D721Med (cell line): ENCODE measurements at regions not wholly inside any gene's neighbourhood (a gene's known extent, or its start where the extent isn't known, plus 50 kb on each side); places are given as distances from the start of the nearest gene placed in this dataset.

ENCODE experiments used
- DNase-seq: peaks from one replicate; pipeline ENCODE4 v3.0.0; 2011; ENCODE audit warnings: low spot score; ENCODE audit not compliant: insufficient read length
- FAIRE-seq: peaks from 2 replicates; lab custom pipeline; 2011; peaks lifted over from hg19 to GRCh38; lab: Jason Lieb, UNC
- TF ChIP-seq, protein P1 (sequence below): IDR thresholded peaks from 2 replicates; pipeline ENCODE4 v1.5.1; 2012; ENCODE audit warnings: mild to moderate bottlenecking, control low read depth; ENCODE audit not compliant: insufficient read depth; ENCODE audit errors: missing control alignments

DNA sequence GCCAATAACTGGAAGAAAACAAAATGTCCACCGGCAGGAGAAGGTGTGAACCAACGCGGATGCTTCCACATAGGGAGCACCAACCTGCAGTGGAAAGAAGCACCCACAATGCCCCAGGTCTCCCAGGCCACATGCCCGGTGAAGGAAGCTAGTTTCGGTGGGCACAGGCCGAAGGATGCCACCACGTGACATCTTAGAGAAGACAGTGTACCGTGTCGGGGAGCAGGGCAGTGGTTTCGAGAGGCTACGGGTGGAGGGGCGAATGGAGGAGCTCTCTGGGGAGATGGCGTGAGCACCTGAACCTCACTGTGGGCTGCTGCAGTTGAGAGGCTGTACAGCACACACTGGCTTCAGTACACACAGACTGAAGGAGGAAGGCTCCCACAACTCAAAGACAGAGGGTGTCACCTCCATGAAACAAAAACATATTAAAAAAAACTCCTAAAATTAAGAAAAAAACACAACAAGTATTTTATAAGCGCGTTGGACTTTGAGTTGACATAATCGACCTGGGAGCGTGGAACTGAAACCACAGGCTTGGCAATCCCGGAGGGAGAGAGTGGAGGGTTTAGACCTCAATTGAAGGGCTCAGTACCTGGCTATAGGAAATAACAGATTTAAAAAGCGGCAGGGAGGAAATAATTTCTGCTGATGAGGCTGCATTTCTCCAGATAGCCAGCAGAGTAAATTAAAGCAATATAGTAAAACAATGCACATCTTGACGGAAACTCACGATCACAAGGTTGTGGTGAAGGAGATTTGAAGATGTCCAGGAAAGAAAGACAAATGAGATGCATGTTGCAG, 160.1 kb downstream of the RTP5 start:
- TF ChIP-seq, protein P1, sequence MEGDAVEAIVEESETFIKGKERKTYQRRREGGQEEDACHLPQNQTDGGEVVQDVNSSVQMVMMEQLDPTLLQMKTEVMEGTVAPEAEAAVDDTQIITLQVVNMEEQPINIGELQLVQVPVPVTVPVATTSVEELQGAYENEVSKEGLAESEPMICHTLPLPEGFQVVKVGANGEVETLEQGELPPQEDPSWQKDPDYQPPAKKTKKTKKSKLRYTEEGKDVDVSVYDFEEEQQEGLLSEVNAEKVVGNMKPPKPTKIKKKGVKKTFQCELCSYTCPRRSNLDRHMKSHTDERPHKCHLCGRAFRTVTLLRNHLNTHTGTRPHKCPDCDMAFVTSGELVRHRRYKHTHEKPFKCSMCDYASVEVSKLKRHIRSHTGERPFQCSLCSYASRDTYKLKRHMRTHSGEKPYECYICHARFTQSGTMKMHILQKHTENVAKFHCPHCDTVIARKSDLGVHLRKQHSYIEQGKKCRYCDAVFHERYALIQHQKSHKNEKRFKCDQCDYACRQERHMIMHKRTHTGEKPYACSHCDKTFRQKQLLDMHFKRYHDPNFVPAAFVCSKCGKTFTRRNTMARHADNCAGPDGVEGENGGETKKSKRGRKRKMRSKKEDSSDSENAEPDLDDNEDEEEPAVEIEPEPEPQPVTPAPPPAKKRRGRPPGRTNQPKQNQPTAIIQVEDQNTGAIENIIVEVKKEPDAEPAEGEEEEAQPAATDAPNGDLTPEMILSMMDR, result no peak
- DNase-seq, result no peak
- FAIRE-seq, result no peak

DNA sequence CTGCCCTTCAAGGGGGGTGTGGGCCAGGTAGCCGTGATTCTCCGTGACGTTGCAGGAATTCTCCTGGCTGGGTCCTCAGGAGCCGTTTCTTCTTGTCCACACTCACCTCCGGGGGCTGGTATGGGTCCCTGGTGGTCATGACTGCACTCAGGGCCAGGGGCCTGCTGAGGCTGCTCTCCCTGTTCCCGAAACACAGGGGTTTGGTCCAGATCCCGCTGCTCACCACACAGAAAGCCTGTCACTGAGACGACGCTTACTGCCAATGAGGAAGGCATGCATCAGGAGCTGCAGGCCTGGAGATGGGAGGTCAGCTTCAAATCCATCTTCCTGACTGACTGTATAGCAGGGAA, 160.7 kb downstream of the RTP5 start:
- TF ChIP-seq, protein P1, result no peak
- DNase-seq (no peak), FAIRE-seq (no peak)

DNA sequence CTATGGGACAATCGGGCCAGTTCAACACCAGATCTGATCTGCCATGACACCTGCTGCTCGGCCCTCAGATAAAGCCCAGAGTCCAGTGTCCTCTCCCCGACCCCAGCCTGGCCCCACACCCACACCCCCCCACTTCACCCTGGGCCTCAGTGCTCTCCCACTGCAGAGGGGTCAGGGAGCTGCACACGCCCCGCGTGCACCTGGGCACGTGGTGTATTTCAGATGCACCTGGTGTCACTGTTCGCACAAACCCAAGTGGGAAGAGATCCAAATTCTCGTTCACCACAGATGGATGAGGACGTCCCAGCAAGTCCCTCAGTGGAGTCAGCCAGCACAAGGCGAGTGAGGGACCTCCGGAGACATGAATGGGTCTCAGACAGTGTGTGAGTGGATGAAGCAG, 161.3 kb downstream of the RTP5 start:
- FAIRE-seq (no peak), DNase-seq (no peak)
- TF ChIP-seq, protein P1, result no peak

DNA sequence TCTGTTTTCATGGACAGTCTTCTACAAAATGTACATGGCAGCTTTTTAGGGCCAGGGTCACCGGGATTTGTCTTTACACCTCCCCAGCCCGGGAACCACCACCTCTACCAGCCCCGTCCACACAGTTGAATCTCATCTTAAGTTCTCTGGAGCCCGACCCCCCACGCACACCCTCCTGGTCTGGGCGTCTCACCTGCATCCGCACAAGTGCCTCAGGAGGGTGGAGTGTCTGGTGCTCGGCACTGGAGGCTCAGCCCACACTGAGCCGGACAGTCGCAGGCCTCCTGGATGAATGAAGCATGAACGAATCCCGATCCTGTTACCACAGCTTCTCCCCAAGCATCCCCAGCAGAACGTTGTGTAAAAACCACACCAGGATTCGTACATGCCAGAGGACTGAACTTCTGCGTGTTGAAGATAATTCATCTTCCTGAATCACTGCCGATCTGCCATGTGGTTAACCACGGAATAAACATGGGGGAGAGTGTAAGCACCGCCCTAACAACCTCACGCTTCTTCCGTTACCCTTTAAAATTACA, 162.0 kb downstream of the RTP5 start:
- TF ChIP-seq, protein P1, result no peak
- FAIRE-seq (no peak), DNase-seq (no peak)

DNA sequence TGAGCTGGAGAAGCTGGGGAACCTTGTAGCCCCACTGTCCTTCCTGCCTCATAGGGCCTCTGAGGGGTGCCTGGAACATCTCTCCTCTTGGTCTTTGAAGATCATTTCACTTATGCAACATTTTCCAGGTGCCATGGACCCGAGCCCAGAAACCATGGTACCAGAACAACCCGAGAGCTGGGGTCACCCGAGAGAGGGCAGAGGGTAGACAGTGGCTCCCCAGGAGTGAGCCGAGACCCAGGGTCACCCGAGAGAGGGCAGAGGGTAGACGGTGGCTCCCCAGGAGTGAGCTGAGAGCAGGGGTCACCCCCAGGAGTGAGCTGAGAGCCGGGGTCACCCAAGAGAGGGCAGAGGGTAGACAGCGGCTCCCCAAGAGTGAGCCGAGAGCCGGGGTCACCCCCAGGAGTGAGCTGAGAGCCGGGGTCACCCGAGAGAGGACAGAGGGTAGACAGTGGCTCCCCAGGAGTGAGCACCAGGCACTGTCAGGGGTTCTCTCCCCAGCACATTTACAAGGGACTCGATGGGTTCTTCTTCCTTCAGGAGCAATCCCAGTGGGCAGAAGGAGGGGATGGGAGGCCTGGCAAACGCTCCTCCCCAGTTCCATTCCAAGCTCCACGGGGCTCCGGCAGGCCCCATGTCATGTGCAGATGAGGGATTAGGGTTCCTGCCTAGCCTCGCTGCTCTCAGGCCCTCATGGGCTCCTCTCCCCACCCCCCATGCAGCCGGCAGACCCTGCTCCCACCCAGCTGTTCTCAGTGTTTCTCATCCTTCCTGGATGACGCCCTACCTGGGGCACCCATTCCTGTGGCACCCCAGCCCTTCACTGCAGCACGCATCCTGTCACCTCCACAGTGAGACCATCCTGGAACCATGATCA, 163.5 kb downstream of the RTP5 start:
- FAIRE-seq (no peak), DNase-seq (no peak)
- TF ChIP-seq, protein P1, result no peak

DNA sequence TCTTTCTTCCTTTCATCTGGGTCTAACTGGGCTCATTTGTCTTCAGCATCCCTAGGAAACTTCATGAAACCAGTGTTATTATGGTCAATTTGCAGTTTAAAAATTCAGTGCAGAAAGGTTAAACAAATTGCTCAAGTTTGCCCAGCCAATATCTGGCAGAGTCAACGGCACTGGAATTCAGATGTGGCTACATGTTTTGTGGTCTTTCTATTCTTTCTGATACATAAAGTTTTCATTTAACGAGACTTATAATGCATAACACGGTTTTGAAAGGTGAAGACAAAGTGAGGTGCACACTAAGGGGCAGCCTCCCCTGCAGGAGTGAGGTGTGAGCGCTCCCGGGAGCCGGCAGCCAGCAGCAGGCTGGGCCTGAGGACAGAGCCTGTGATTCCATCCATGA, 164.6 kb downstream of the RTP5 start:
- TF ChIP-seq, protein P1, result no peak
- FAIRE-seq, result no peak
- no peak for DNase-seq
